IMR-90 (cell line): ENCODE measurements at regions not wholly inside any gene's neighbourhood (a gene's known extent, or its start where the extent isn't known, plus 50 kb on each side); places are given as distances from the start of the nearest gene placed in this dataset.

Experiments
- CEBPB ChIP-seq: IDR thresholded peaks from 2 replicates; pipeline ENCODE4 v1.6.1; 2012; ENCODE audit warnings: low read depth, low read length, improper control_type of control experiment
- FOS ChIP-seq: fragments of 150-350 bp; IDR thresholded peaks from 2 replicates; pipeline ENCODE4 v1.6.1; 2016; ENCODE audit warnings: low read depth, low read length
- POLR2A ChIP-seq: IDR thresholded peaks from 2 replicates; pipeline ENCODE4 v1.6.1; 2012; ENCODE audit warnings: mild to moderate bottlenecking, low read depth, low read length
- RCOR1 ChIP-seq: IDR thresholded peaks from 2 replicates; pipeline ENCODE4 v1.6.1; 2012; ENCODE audit warnings: mild to moderate bottlenecking, low read length, improper control_type of control experiment; ENCODE audit not compliant: insufficient replicate concordance
- TF ChIP-seq, protein P1 (sequence below): conservative IDR thresholded peaks from 2 replicates; pipeline ENCODE4 v1.5.1; 2012; ENCODE audit warnings: mild to moderate bottlenecking, low read depth, low read length, improper control_type of control experiment
- TF ChIP-seq, protein P2 (sequence below): fragments of 150-350 bp; IDR thresholded peaks from 2 replicates; pipeline ENCODE4 v1.6.1; 2017; ENCODE audit warnings: mild to moderate bottlenecking, antibody characterized with exemption, low read length, low read depth

DNA sequence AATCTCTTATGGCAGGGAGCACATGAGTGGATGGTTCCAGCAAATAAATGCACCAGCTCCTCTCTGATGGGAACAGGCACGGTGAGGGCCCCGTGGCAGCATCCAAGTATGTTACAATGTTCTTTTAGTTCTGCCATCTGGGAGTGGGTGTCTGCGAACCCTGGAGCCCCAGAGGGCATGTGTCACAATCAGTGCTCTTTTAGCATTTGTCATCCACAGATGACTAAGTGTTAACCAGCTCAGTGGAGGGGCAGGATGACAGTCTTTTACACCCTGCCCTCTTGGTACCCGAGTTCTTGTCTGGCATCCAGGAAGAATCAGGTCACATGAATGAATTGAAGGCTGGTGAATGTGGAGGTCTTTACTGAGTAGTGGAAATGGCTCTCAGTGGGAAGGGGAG, 560.4 kb upstream of the FLRT2 start:
- TF ChIP-seq, protein P1, sequence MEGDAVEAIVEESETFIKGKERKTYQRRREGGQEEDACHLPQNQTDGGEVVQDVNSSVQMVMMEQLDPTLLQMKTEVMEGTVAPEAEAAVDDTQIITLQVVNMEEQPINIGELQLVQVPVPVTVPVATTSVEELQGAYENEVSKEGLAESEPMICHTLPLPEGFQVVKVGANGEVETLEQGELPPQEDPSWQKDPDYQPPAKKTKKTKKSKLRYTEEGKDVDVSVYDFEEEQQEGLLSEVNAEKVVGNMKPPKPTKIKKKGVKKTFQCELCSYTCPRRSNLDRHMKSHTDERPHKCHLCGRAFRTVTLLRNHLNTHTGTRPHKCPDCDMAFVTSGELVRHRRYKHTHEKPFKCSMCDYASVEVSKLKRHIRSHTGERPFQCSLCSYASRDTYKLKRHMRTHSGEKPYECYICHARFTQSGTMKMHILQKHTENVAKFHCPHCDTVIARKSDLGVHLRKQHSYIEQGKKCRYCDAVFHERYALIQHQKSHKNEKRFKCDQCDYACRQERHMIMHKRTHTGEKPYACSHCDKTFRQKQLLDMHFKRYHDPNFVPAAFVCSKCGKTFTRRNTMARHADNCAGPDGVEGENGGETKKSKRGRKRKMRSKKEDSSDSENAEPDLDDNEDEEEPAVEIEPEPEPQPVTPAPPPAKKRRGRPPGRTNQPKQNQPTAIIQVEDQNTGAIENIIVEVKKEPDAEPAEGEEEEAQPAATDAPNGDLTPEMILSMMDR: no peak
- TF ChIP-seq FOS: no peak
- TF ChIP-seq POLR2A: no peak
- TF ChIP-seq RCOR1: no peak
- TF ChIP-seq, protein P2, sequence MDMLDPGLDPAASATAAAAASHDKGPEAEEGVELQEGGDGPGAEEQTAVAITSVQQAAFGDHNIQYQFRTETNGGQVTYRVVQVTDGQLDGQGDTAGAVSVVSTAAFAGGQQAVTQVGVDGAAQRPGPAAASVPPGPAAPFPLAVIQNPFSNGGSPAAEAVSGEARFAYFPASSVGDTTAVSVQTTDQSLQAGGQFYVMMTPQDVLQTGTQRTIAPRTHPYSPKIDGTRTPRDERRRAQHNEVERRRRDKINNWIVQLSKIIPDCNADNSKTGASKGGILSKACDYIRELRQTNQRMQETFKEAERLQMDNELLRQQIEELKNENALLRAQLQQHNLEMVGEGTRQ: no peak
- no peak for TF ChIP-seq CEBPB
